ENCODE measurements at regions not wholly inside any gene's neighbourhood (a gene's known extent, or its start where the extent isn't known, plus 50 kb on each side); places are given as distances from the start of the nearest gene placed in this dataset.

GRCh38 chr6:140063021-140063399 is 688.6 kb upstream of the CITED2 start:
- no peak for ATAC-seq
- H3K36me3 Mint-ChIP-seq (ENCODE audit: low read depth): no peaks in the 10 kb centered on the region
- no peaks in the 10 kb centered on the region for H3K4me1 Mint-ChIP-seq
- DNase-seq: no peak
- H3K27ac Mint-ChIP-seq: no peak overlapping the region
- no peaks in the 10 kb centered on the region for H3K9me3 ChIP-seq (ENCODE audit: control insufficient read depth, low read length, poor library complexity, severe bottlenecking)
- peaks cover 19% of the 10 kb centered on the region for H3K27me3 Mint-ChIP-seq
- H3K4me3 Mint-ChIP-seq: no peak overlapping the region

DNA sequence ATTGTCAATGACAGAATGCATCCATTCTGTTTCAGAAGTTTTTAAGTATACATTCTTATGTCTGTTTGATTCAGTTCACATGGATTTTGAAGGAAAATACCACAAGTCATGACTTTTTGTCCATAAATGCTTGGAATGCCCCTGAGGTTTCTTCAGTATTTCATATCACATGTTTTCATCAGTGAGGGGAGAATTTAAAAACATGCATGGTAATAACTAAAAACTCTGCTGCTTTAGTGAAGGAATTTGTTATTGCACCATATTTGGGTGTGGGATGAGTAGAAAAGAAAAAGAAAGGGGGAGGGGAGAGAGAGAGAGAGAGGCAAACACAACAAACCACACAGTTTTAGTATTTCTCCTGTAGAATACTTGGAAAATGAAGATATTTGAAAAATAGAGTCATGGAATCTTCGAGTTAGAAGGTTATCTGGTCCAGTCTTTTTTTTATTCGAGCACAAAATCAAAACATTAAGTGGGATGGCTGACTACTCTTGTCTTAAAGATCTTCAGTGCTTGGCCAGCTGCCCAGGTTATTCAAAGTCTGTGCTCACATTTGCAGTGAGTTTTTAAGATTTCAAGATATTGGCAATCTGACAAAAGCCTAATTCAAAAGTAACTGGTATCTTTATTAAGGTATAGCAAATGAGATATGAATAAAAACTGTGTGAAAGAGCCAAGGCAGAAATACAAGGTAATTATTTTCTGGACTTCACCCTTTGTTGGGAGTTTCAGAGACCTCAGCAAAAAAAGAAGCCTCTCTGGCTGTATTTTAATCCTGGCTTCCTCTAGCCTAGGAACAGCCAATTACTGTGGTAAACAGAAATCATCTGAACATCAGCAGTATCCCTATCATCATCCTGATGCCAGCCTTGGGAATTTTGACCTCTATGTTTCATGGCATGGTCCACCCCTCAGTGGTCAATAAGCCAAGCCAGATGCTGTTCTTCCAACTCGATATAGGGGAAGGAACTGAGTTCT is 687.9 kb upstream of the CITED2 start:
- H3K27me3 Mint-ChIP-seq: peaks cover 23% of the 10 kb centered on the region
- DNase-seq (no peak), ATAC-seq (no peak)
- no peaks in the 10 kb centered on the region for H3K9me3 ChIP-seq (ENCODE audit: control insufficient read depth, low read length, poor library complexity, severe bottlenecking)
- no peak overlapping the region for H3K27ac Mint-ChIP-seq
- H3K4me3 Mint-ChIP-seq: no peak overlapping the region
- H3K36me3 Mint-ChIP-seq (ENCODE audit: low read depth): no peaks in the 10 kb centered on the region
- no peaks in the 10 kb centered on the region for H3K4me1 Mint-ChIP-seq

DNA sequence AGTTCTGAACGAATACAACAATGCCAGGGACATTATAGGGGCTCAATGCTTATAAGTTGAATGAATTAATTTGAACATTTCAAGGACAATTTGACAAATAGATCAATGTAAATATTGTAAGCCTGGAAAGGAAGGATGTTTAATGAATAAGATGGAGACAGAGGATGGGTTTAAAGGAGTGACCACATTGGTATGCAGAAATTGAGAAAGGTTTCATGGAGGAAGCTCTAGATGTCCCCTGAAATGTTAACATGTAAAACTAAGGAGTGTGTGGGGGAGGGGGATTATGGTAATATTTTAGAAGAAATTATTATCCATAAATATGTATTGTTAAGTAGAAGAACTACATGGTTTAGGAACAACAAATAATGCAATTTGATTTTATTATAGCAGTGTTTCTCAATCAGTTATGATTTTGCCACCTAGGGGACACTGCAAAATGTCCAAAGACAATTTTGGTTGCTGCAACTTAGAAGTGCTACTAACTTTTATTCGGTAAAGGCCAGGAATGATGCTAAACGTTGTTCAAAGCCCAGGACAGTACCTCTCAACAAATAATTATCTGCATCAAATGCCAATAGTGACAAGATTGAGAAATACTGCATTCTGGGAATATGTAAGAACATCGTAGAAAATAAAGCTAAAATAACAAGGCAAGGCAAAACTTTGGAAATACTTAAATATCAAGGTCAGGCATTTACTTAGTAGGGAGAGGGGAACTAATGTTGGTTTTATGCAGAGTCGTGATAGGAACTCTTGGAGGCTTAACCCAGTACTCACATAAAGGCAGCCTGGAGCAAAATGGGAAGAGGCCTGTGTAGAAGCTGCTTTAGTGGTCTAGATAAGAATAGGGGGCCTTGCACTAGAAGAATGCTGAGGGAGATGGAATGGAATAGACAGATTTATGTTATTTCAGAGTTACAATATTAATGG is 686.9 kb upstream of the CITED2 start:
- no peak for ATAC-seq
- H3K36me3 Mint-ChIP-seq (ENCODE audit: low read depth): peaks cover 6% of the 10 kb centered on the region
- DNase-seq: no peak

GRCh38 chr6:140059947-140060346 is 685.5 kb upstream of the CITED2 start:
- H3K4me1 Mint-ChIP-seq: no peaks in the 10 kb centered on the region
- peaks cover 37% of the 10 kb centered on the region for H3K27me3 Mint-ChIP-seq

More for the DNA sequence above, 686.9 kb upstream of the CITED2 start:
- Mint-ChIP-seq H3K4me3 (no peak overlapping the region), H3K4me1 (no peaks in the 10 kb centered on the region), H3K27ac (no peak overlapping the region), H3K27me3 (peaks cover 29% of the 10 kb centered on the region)
- H3K9me3 ChIP-seq (ENCODE audit: control insufficient read depth, low read length, poor library complexity, severe bottlenecking): no peaks in the 10 kb centered on the region

GRCh38 chr6:140058863-140059262 is 684.4 kb upstream of the CITED2 start:
- ATAC-seq (no peak), DNase-seq (no peak)
- peaks cover 6% of the 10 kb centered on the region for H3K36me3 Mint-ChIP-seq (ENCODE audit: low read depth)
- no peaks in the 10 kb centered on the region for H3K4me1 Mint-ChIP-seq
- no peaks in the 10 kb centered on the region for H3K9me3 ChIP-seq (ENCODE audit: control insufficient read depth, low read length, poor library complexity, severe bottlenecking)
- H3K27me3 Mint-ChIP-seq: peaks cover 42% of the 10 kb centered on the region
- no peak overlapping the region for H3K27ac Mint-ChIP-seq
- H3K4me3 Mint-ChIP-seq: no peak overlapping the region

More at GRCh38 chr6:140059947-140060346, 685.5 kb upstream of the CITED2 start:
- no peaks in the 10 kb centered on the region for H3K9me3 ChIP-seq (ENCODE audit: control insufficient read depth, low read length, poor library complexity, severe bottlenecking)
- Mint-ChIP-seq H3K27ac (no peak overlapping the region), H3K36me3 (ENCODE audit: low read depth) (peaks cover 6% of the 10 kb centered on the region), H3K4me3 (no peak overlapping the region)
- DNase-seq: no peak
- no peak for ATAC-seq

GRCh38 chr6:140052736-140053729 is 678.6 kb upstream of the CITED2 start:
- no peaks in the 10 kb centered on the region for H3K9me3 ChIP-seq (ENCODE audit: control insufficient read depth, low read length, poor library complexity, severe bottlenecking)
- H3K4me3 Mint-ChIP-seq: no peak overlapping the region
- no peak overlapping the region for H3K27ac Mint-ChIP-seq
- ATAC-seq (no peak), DNase-seq (no peak)
- H3K4me1 Mint-ChIP-seq: no peaks in the 10 kb centered on the region
- H3K27me3 Mint-ChIP-seq: peaks cover 56% of the 10 kb centered on the region
- H3K36me3 Mint-ChIP-seq (ENCODE audit: low read depth): peaks cover 6% of the 10 kb centered on the region

- H3K4me3 Mint-ChIP-seq: no peak overlapping the region
- no peak for ATAC-seq
- H3K27ac Mint-ChIP-seq: no peak overlapping the region
Measured at GRCh38 chr6:140051521-140052512, 677.4 kb upstream of the CITED2 start.

DNA sequence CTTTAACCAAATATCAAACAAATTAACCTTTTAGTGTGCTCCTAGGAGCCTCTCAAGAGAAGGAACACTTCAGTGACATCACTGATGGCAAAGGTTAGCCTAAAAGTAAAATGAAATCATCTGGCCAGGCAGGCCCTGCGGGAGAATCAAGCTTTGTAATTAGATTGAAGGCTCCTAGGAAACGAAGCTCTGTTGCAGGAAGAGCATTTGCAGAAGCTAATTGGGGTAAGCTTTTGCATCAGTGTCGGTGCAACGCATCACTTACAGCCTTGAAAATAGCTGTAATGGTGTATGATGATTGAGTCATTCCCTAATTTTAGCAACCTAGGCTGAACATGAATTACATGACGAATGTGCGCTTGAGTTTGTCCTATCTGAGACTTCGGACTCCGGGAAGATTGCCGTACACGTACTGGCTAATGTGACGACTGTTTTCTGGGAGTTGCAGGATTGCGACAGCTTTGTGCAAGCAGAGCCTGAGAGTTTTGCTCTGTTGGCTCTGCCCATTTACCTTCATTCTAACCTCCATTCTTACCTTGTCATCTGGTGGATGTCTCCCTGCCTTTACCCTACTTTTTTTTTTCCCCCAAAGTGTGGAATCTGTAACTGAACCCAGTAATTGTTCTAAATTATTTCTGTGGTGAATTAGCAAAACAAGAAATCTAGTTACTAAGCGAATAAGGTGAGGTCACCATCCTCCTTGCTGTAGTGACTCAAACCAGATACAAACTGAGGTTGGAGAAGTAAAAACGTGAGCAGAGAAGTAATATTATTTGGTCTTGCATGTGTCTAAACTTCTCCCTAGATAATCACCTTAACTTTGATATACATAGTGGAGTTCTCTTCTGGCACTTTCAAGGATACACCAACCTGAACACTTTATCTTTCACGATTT is 675.9 kb upstream of the CITED2 start:
- DNase-seq (no peak), ATAC-seq (no peak)
- H3K4me3 Mint-ChIP-seq: no peak overlapping the region
- no peak overlapping the region for H3K27ac Mint-ChIP-seq
- H3K27me3 Mint-ChIP-seq: peaks cover 37% of the 10 kb centered on the region
- H3K36me3 Mint-ChIP-seq (ENCODE audit: low read depth): no peaks in the 10 kb centered on the region
- H3K4me1 Mint-ChIP-seq: no peaks in the 10 kb centered on the region
- H3K9me3 ChIP-seq (ENCODE audit: control insufficient read depth, low read length, poor library complexity, severe bottlenecking): no peaks in the 10 kb centered on the region

More at GRCh38 chr6:140051521-140052512, 677.4 kb upstream of the CITED2 start:
- peaks cover 49% of the 10 kb centered on the region for H3K27me3 Mint-ChIP-seq
- no peaks in the 10 kb centered on the region for H3K4me1 Mint-ChIP-seq
- peaks cover 4% of the 10 kb centered on the region for H3K36me3 Mint-ChIP-seq (ENCODE audit: low read depth)
- no peak for DNase-seq
- no peaks in the 10 kb centered on the region for H3K9me3 ChIP-seq (ENCODE audit: control insufficient read depth, low read length, poor library complexity, severe bottlenecking)

DNA sequence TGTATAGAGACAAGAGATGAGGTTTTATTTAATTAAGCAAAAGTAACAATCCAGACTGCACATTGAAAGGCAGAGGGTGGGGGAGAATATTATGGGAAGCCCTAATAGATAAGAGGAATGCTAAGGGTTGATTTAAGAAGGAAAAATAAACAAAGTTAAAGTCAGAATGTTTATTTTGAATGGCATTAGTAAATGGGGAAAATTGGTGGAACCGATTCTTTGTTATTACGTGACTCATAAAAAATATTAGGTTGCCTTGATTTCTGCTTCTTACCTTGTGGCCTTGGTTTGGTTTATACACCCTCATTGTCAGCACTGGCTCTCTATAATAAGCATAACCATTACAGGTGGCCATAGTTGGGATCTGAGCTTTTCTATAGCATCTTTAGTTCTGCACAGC is 674.8 kb upstream of the CITED2 start:
- Mint-ChIP-seq H3K36me3 (ENCODE audit: low read depth) (no peaks in the 10 kb centered on the region), H3K27ac (no peak overlapping the region), H3K4me3 (no peak overlapping the region), H3K4me1 (no peaks in the 10 kb centered on the region), H3K27me3 (peaks cover 32% of the 10 kb centered on the region)
- ATAC-seq: no peak
- DNase-seq: no peak
- H3K9me3 ChIP-seq (ENCODE audit: control insufficient read depth, low read length, poor library complexity, severe bottlenecking): no peaks in the 10 kb centered on the region

GRCh38 chr6:140048202-140048790 is 673.8 kb upstream of the CITED2 start:
- no peak for DNase-seq
- H3K27me3 Mint-ChIP-seq: peaks cover 31% of the 10 kb centered on the region
- no peak overlapping the region for H3K27ac Mint-ChIP-seq

More at GRCh38 chr6:140048202-140048790, 673.8 kb upstream of the CITED2 start:
- Mint-ChIP-seq H3K4me1 (no peaks in the 10 kb centered on the region), H3K4me3 (no peak overlapping the region), H3K36me3 (ENCODE audit: low read depth) (no peaks in the 10 kb centered on the region)
- no peaks in the 10 kb centered on the region for H3K9me3 ChIP-seq (ENCODE audit: control insufficient read depth, low read length, poor library complexity, severe bottlenecking)
- no peak for ATAC-seq

All from T-helper 17 cell (primary cell).